HCEC 1CT (cell line): ENCODE measurements at regions not wholly inside any gene's neighbourhood (a gene's known extent, or its start where the extent isn't known, plus 50 kb on each side); places are given as distances from the start of the nearest gene placed in this dataset.
"Not testable (repeated sequence)": the region's sequence is repeated elsewhere in the genome, so short reads cannot be mapped to it uniquely, and the experiment has no call there.

ENCODE experiments used
- DNase-seq: peaks from one replicate; pipeline ENCODE4 v3.0.0-alpha.2; 2017

DNA sequence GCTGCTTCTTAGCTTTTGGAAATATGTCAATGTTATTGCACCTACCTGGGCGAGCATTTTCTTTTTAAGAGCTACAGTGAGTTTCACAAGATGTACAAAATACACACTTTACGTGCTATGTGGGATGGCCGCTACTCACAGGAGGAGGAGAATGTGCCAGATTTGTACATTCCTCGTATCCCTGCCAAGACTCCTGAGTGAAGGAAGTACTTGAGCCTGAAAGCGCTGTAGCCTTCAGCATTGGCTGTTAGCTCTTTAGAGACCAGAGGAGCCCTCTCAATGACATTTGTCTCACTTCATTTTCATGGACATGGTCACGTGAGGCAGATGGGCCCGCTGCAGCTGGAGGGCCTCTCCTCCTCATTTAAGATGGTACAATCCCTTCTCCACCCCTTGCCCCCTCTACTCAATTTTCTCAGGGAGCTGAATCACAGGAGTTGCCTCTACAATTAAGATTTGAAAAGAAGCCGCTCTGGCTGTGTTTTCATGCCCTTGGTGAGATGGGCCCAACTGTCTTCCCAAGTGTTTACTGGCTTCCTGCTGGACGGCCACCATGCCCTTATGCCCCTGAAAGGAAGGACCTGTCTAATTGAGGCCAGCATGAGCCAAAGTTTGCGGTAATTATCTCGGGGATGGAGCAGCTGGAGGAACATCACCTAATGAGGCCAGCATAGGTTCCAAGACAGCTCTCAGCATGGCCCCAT is 442.6 kb downstream of the PRDM2 start:
- no peak for DNase-seq

DNA sequence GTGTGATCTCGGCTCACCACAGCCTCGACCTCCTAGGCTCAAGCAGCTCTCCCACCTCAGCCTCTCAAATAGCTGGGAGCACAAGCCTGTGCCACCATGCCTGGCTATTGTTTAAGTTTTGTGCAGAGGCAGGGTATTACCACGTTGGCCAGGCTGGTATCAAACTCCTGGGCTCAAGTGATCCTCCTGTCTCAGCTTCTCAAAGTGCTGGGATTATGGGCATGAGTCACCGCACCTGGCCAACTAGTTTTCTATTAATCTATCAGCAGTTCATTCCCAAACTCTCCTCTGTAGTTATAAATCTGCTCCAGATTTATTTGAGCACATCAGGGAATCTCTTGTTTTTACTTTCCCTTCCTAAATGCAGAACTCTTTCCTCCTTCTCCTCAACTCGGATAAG is 443.8 kb downstream of the PRDM2 start:
- DNase-seq = no peak

GRCh38 chr1:14148526-14148925 is 448.5 kb downstream of the PRDM2 start:
- DNase-seq = no peak

DNA sequence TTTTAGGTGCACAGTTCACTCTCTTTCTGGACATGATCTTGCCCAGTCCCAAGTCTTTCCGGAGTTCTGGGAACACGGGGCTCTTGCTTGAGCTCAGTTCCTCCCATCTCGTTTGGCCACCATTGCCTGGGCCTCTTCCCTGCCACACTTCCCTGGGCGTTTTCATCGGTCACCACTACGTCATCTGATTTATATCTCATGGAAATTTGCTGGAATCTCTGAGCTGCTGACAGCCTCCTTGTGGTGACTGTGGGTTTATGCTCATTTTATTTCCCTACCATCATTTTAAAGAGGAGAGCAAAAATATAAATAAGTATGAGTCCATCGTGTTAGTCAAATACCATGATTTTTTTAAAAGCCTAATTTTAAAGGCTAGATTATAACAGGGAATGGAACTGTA is 449.1 kb upstream of the KAZN start:
- no peak for DNase-seq

GRCh38 chr1:14156543-14156942 is 441.9 kb upstream of the KAZN start:
- no peak for DNase-seq

DNA sequence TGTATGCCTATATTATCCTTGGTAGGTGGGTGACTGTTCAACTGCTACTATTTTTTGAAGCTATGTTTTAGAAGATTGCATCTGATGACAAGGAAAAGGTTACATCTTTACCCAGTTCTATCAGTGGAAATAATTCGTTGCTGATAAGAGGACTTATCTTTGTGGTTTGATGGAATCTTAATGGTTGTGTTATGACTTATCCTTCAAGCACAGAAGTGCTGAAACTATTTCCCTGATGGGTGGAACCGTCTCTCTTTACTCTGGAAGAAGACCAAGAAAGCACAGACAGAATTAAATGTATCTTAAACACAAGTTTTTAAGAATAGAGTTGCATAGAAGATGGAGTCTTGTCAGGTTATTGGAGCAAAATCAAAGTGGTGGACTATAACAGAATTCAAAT is 437.7 kb upstream of the KAZN start:
- no peak for DNase-seq

GRCh38 chr1:14163246-14163645 is 435.2 kb upstream of the KAZN start:
- DNase-seq = no peak

GRCh38 chr1:14165371-14165801 is 433.1 kb upstream of the KAZN start:
- DNase-seq = no peak

DNA sequence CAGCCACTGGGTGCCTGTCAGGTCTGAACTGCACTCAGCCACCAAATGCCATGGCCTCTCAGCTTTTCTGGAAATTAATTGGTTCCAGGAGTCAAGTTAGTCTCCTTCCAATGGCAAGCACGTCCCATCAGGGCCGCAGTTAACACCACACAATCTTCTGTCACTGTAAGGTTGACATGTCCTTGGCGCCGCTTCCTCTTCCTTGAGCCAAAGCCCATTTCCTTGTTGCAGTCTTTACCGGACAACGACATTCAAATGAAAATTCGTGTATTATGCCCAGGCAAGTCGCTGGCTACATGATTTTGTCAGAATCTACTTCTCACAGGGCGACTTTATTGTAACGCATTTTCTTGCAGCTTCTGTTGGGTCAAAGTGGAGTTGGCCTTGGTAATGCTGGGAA is 430.6 kb upstream of the KAZN start:
- DNase-seq = no peak

DNA sequence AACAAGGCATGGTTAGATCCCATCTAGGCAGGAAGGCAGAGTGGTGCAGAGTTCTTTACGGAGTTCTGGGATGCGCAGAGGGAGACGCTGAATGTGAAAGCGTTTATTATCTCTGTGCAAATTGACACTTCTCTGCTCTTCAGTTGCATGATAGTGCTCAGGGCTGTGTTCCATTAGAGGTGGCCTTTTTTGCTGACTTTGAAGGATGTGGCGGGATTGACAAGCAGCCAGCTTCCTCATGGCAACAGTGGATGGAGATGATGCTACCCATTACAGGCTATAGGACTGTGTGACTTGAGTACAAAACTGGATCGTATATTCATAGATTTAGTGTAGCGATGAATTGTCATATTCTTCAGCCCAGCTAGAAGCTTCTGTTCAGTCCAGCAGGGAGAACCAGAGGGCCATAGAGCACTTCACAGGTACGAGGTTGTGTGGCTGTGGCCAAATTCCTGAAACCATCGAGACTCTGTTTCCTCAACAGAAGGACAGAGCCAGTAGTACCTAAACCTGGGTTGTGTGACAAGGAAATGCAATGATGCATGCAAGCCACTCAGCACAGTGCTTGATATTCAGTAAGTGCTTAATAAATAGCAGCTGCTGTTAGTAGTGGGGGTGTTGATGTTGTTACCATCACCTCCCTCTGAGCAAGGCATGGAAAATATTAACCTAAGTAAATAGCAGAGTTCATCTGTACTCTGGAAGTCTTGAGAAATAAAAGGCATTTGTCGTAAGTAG is 430.0 kb upstream of the KAZN start:
- DNase-seq = no peak

DNA sequence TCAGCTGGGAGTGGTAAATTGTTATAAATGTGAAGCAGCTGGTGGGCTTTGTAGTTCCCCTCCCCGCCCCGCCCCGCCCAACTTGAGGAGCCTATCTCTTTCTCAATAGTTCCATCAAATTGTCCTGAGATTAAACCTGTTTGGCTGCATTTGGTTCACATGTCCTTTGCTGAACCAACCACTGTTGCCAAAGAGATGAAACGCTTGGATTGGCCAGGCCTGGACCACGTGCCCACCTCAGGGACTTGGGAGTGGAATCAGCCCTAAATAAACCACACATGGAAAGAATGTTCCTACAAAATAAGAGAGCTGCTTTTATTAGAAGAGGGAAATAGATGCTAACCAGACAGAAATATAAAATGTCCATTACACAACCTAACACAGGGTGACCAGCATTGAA is 424.9 kb upstream of the KAZN start:
- DNase-seq = no peak

DNA sequence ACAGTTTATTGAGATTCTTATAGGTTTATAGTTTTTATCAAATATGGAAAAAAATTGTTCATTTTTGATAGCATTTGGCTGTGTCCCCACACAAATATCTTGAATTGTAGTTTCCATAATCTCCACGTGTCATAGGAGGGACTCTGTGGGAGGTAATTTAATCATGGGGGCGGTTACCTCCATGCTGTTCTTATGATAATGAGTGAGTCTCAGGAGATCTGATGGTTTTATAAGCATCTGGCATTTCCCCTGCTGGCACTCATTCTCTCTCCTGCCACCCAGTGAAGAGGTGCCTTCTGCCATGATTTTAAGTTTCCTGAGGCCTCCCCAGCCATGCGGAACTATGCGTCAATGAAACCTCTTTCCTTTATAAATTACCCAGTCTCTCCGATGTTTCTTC is 420.6 kb upstream of the KAZN start:
- DNase-seq = not testable (repeated sequence)

- DNase-seq = no peak
These were observed 417.7 kb upstream of the KAZN start for GRCh38 chr1:14180738-14181137.

DNA sequence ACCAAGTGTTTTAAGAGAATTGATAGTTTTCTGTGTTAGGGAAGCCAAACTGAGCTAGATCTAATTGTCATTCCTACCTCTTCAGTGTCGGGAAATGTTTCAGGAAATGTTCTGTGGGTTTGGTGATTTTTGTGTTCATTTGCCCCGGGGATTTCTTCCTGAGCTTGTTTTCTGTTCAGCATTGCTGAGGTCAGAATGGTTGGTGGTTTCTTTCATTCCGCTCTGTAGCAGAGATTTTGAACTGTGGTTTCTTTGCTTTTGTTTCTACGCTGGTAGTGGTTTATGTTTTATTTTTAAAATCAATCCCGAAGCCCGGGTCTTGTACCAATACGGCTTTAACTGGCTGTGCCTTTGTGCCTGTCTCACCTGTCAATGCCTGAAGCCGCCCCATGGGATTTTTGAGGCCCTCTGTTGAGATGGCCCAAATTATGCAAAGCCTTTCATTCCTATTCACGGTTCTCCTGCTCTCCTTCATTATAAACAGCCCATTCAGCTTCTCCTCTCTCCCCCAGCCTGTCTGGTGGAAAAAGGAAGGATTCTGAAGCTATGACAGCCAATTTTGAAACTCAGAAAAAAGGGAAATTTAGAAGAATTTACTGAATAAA is 417.2 kb upstream of the KAZN start:
- no peak for DNase-seq

DNA sequence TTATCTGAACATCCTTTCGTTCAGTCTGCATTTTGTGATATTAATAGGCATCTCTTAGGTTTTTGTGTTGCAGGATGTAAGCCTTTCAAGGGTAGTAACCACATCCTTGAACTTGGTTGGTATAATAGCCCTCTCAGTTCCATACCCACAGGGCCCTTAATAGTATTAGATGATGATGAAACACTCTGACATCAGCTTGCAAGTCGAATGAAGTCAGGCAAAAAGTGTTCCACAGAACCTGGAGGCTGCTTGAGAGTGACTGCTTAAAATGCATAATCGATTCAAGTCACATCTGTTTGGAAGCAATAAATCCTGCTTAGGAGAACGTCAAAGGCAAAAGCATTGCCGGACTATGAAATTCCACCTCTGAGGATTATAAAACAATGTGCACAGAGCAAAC is 415.6 kb upstream of the KAZN start:
- DNase-seq = no peak

DNA sequence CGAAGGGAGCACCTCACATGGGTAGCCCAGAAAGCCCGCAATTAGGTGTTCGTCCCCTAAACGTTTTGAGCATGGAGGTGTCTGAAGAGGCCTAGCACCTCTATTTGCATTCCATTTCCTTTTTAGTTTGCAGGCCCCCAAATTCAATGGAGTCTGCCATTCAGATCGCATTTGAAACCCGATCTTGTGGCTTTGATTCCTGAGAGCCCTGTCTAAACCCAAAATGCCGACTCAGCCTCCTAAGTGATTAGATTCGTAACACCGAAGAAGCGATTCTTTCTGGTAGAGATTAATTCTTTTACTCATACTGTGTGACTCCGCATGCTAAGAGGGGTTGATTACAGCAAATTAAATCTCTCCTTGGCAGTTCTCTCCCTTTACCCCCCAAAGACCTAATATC is 415.2 kb upstream of the KAZN start:
- DNase-seq = no peak

DNA sequence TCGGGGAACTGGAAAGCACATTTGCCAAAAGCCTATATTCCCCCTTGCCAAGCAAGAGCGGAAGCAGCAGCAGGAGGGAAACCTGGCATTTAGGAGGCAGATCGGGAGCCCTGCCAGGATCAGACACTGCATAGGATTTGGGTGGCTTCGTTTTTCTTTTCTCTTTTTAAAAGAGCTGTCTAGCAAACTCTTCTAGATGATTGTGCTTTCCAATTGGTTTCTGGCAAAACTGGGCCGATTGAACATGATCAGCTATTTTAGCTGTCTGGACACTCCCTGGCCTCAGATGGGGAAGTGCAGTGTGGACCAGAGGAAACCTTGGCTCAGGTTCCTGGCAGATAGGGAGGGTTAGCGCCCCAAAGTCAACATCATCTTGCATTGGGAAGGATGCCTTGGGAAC is 414.0 kb upstream of the KAZN start:
- DNase-seq = no peak

DNA sequence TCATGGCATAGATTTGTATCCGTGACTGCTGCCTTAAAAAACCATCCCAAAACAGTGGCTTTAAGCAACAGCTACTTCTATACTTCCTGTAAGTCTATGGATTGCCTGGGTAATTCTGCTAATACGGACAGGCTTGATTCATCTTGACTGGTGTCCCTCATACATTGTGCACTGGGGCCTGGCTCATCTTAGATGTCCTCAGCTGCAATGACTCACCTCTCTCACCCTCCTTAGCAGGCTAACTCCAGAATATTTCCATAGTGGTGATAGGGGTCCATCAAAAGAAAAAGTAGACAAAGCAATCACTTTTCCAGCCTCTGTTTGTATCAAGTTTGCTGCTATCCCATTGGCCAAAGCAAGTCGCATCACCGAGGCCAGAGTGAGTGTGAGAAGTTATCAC is 409.1 kb upstream of the KAZN start:
- DNase-seq = no peak

- no peak for DNase-seq
These were observed 408.0 kb upstream of the KAZN start for GRCh38 chr1:14190508-14190907.

GRCh38 chr1:14194511-14194910 is 404.0 kb upstream of the KAZN start:
- no peak for DNase-seq

GRCh38 chr1:14205066-14205465 is 393.4 kb upstream of the KAZN start:
- no peak for DNase-seq

DNA sequence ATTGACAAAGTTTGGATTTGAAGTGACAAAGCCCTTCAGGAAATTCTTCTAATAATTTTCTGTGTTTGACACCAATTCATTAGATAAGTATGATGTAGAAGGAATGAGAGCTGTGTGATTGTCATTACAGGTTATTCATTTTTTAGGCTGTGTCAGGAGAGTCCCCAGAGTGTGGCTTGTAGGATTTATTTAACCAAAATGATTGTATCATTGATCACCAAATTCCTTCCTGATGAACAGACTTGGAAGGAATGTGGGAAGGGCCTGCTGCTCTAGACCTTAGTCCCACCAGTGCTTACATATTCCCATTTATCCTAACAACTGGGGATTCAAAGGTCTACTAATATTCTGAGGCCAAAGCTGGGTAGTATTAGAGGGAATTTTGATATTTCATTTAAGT is 383.3 kb upstream of the KAZN start:
- no peak for DNase-seq

DNA sequence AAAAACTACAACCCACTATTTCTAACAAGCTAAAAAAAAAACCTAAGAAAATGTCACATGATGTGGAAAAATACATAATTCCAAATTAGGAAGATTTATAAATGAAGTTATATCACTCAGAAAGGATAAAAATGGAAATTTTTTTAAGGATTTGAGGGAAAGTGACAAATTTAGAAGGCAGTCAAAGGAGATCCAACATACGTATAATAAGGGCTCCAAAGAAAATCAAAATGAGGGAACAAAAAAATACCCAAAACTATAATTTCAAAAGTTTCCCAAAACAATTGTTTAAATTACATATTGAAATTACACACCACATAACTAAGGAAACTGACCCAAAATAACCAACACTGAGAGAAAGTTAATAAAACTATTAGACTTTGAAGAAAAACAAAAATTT is 381.1 kb upstream of the KAZN start:
- no peak for DNase-seq

GRCh38 chr1:14220324-14220723 is 378.2 kb upstream of the KAZN start:
- DNase-seq = no peak
